ENCODE measurements at regions not wholly inside any gene's neighbourhood (a gene's known extent, or its start where the extent isn't known, plus 50 kb on each side); places are given as distances from the start of the nearest gene placed in this dataset. TPM values are rescaled to one million over a fixed set of nuclear protein-coding genes. Genes with fewer than 3 reads are reported as not detected.

GRCh38 chr7:136027160-136027559, 50.0 kb upstream of the MTPN start:
- H3K36me3 ChIP-seq (ENCODE audit: control insufficient read depth in 4 of 4, insufficient read depth in 3 of 4, low read depth in 1 of 4, low read length in 3 of 4) = no peaks in the 10 kb centered on the region
- no peaks in the 10 kb centered on the region for H3K9me3 ChIP-seq (ENCODE audit: control insufficient read depth in 4 of 4, low read length in 3 of 4)
- no peak for DNase-seq (ENCODE audit: low spot score)
- WGBS = 84% methylated on average over 2 of the region's 2 CpGs
- H3K27me3 ChIP-seq (ENCODE audit: control insufficient read depth in 4 of 4, insufficient read depth in 4 of 4, low read length in 3 of 4) = peaks cover 0 to 4% (median 0%) of the 10 kb centered on the region in 4 donors
- H3K4me3 ChIP-seq (ENCODE audit: low read depth in 1 of 3, low read length in 3 of 3) = no peak overlapping the region
- no peaks in the 10 kb centered on the region for H3K4me1 ChIP-seq (ENCODE audit: control insufficient read depth in 4 of 4, insufficient read depth in 4 of 4, low read length in 3 of 4)
- no peak overlapping the region for H3K27ac ChIP-seq (ENCODE audit: low read depth in 1 of 2, low read length in 2 of 2)
- no peak overlapping the region for H3K9ac ChIP-seq (ENCODE audit: low read depth in 1 of 2, low read length in 2 of 2)
- TF ChIP-seq YY1 (IDR thresholded peaks at IDR 0.05) (no peak), SP1 (IDR thresholded peaks at IDR 0.05) (no peak), HNF4G (IDR thresholded peaks at IDR 0.05) (no peak), ZBTB33 (IDR thresholded peaks at IDR 0.05) (no peak), JUND (IDR thresholded peaks at IDR 0.05) (no peak), CTCF (IDR thresholded peaks at IDR 0.05; ENCODE audit: low read depth, low read length, missing input control) (no peak), EGR1 (IDR thresholded peaks at IDR 0.05; ENCODE audit: low read depth in 2 of 2) (no peak), RXRA (IDR thresholded peaks at IDR 0.05) (no peak), GABPA (IDR thresholded peaks at IDR 0.05 in 1 of 2, conservative IDR thresholded peaks at IDR 0.05 in 1 of 2) (no peak)

Small RNA genes lying in the stretch of these regions (small RNA-seq; reads per million reads assigned to genes)
- not detected for gene RF00019

All from liver (tissue), 9 donors.